GM21526 (cell line): ENCODE measurements at regions not wholly inside any gene's neighbourhood (a gene's known extent, or its start where the extent isn't known, plus 50 kb on each side); places are given as distances from the start of the nearest gene placed in this dataset.
"Not testable (repeated sequence)": the region's sequence is repeated elsewhere in the genome, so short reads cannot be mapped to it uniquely, and the experiment has no call there.

ENCODE experiments used
- ATAC-seq: cut with Tn5 transposase; IDR thresholded peaks from one replicate; pipeline ENCODE4 v1.9.1; 2021; ENCODE audit warnings: moderate library complexity; ENCODE audit not compliant: unreplicated experiment, low FRiP score

DNA sequence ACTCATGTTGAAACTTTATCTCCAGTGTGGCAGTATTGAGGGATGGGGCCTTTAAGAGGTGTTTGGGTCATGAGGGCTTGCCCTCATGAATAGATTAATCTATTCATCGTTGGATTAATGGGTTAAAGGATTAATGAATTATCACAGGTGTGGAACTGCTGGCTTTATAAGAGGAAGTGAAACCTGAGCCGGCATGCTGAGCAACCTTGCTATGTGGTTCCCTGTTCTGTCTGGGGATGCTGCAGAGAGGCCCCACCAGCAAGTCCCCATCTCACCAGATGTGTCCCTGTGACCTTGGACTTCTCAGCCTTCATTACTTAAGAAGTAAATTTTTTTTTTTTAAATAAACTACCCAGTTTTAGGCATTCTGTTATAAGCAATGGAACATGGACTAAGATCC, 109.6 kb downstream of the DYRK2 start:
- peak; percentile 99 for ATAC-seq

DNA sequence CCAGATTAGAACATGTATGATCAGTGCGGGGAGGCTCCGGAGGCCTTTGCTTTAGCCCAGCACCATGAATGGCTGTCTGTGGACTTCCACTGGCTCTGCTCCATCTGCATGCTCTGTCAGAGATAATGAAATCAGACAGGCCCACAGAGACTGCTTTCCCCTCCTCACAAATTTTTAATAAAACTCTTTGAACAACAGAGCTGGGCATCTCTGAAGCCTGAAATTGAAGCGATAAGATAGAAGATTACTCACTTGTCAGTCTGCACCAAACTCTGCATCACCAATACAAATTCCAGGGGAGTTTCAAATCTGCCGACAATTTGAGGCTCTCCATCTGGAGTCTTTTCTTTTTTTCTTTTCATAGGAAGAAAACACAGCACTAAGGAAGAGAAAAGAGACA, 110.0 kb downstream of the DYRK2 start:
- ATAC-seq: peak; percentile 11

DNA sequence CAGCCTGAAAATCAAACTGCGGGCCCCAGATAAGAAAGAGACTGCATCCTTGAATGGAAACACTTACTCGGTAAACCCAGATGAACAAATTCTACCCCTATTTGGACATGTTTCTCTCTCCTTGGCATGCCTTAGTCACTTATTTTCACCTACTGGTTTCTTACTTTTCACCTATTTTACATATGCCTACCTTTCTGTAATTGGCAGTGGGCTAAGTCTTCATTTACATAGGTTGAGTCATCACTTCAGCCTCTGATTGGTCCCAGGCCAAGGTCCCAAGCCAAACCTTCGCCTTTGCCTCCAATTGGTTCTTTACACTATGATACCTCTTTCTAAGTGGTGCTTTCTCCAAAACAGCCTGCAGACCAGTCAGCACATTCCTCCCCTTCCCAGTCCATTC, 111.3 kb downstream of the DYRK2 start:
- no peak for ATAC-seq

DNA sequence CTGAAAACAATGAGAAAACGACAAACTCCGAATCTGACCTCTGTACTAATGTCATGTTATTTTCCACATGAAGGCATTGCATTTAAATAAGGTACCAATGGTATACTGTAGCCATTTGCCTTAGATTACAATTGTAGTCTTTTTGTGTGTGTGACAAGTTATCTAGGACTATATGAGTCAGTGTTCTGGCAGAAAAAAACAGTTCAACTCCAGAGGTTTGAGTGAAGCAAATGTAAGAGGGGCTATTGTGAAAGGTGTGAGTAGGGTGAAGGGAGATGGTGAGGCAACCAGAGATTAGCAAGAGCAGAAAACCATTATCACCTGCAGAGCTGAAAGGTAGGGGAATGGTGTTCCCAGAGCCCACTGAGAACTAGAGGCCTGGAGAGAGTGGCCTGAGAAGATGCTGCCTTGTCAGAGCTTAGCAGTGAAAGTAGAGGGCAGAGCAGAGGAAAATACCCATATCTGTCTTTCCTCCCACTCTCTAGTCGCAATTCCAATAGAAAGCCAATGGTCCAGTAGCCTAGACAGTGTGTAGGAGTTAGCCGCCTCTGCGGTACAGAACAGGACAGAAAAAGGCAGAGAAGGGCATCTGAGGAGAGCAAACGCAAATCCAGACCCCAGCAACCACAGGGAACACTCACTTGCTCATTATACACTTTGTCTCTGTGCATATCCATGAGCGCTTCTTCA, 112.2 kb downstream of the DYRK2 start:
- ATAC-seq: no peak

DNA sequence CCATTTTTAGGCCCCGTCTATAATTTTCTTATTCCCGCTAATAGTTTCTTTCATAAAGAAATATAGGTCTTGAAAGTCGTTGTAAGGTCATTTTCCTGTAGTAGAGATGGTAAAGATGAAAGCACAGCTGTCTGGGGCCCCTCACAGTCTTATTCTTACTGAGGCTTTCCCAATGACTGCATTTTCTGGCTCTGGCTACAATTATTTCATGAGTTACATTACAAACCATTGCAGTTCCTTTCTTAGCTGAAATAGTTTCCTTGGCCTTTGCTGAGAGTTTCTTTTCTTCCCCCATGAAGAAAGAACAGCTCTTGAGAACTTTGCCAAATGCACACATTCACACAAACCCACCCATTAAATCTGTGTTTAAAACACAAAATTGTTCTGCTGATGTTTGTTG, 113.0 kb downstream of the DYRK2 start:
- no peak for ATAC-seq

DNA sequence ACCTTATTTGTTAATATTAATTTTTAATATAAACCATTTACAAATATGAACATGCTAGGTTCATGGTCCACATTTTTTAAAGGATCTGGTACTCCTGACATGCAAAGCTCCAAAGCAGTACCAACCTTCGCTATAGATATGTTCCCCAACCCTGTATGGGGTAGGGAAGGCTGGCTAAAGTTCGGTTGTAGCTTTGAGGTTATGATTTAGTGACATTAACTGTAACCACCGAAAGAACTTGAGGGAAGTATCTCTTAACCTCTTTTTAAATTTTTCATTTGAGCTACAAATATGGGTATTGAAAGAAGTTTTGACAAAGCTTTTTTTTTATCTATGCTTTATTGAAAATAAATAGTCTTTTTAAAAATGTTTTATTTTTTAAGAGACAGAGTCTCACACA, 115.5 kb downstream of the DYRK2 start:
- ATAC-seq: no peak

DNA sequence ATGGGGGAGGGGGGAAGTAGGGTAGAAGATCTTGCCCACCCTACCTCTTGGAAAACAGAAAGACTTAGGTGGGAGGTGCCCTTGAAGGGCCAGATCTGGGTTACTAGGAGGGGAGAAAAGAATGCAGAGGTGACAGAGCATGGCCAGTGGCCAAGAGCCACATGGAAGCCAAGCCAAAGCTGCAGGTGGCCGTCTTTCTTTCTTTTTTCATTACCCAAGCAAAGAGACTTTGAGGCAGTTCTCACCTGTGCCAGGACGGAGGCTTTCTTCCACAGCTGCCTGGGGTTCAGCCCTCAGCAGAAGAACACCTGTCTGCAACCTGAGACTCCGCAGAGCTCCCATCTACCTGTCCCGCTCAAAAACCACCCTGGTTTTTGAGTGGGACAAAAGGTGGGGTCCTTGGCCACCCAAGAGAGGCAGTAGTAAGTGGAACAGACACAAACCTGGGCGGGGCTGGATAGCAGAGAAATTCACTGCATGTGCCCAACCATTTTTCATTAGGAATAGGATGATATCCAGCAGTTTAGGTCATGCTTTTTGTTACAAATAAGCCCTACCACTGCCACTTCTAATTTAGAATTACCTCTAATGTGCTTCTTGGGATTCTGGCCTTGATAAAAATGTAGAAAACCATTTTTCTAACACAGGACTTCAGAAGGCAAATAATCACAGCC, 116.5 kb downstream of the DYRK2 start:
- no peak for ATAC-seq

DNA sequence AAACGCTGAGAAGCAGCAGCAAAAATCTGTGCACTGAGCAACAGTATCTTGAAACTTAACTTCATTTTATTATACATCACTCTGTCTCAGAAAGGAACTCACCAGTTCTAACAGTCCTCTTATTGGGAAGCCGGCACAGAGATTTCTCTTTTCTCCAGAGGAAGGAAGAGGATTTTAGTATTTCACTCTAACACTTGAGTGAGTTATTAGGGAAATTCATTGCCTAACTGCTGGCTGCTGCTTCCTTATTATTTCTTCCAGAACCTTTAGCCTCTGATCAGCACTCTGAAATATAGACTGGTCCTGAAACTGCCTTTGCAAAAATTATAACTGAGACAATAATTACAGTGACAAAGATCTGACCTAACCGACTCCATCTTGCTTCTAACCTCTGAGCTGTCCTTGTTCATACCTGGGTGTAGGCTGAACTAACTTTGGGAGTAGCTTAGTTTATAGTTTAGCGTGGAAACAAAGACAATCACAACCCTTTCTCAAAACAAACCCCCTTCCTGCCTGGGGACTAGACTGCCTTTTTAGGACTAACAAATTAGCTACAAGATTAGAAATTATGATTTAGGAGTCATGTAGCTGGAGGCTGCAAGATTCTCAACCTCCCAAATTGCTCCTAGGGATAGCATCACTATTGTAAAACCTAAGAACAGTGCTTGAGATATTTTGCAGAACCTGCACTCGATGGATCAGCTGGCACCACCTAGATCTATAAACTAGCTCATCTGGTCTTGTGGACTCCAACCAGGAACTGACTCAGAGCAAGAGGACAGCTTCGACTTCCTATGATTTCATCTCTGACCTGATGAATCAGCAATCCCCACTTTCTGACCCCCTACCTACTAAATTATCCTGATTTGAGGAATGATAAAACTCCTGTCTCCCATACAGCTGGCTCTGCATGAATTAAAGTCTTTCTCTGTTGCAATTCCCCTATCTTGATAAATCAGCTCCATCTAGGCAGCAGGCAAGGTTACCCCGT, 117.5 kb downstream of the DYRK2 start:
- ATAC-seq: no peak

DNA sequence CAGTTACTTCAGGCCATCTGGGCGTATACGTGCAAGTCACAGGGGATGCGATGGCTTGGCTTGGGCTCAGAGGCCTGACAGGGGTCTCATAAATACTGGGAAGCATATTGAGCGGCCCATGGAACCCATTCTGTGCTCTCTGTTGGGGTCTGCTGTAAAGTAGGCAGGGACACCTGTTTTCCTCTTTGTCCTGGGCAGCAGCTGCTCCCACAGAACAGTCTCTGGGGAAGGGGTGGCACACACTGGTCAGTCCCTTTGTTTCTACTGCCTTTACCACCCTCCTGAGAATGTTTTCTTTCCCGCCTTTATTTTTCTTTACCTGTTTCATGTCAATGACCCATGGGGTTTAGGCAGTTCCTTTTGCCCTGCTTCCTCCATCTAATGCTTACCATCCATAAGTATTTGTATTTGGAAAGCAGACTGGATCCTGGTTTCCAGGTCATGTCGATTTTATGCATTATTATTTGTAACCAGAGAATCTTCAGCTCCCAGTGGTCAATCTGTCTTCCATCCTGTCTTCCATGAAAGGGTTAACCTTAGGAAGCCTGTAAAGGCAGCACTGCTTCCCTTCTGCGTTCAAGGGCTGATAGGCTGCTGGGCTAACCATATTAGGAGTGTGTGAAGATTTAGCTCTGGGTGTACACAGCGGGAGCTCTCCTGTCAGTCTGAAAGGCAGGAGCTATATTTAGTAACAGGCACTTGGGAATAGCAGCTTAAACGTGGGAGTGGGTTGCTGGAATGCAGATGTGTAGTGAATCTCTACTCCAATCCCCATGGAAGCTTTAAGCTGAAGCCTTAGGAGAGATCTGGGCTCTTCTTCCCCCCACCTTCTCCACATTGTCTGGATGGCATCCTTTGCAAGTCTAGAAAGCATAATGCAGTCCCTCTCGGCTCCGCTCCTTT, 124.0 kb downstream of the DYRK2 start:
- ATAC-seq: no peak

DNA sequence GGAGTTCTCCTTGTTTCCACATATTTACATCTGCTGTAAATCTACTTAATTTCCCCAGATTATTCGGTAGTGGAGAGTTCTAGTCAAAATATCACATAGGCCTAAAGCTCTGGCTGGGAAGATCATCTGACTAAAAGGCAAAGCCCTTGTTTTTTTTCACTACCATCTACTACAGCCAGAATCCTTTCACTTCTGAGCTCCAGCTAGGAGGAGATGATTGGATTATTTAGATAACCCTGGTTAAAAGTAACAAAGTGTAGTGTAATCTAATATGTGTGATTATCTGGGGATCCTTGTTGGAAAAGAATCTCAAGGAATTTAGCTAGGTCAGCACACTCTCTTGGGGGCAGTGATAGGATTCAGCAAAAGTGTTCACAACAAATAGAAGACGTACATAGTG, 125.4 kb downstream of the DYRK2 start:
- no peak for ATAC-seq

DNA sequence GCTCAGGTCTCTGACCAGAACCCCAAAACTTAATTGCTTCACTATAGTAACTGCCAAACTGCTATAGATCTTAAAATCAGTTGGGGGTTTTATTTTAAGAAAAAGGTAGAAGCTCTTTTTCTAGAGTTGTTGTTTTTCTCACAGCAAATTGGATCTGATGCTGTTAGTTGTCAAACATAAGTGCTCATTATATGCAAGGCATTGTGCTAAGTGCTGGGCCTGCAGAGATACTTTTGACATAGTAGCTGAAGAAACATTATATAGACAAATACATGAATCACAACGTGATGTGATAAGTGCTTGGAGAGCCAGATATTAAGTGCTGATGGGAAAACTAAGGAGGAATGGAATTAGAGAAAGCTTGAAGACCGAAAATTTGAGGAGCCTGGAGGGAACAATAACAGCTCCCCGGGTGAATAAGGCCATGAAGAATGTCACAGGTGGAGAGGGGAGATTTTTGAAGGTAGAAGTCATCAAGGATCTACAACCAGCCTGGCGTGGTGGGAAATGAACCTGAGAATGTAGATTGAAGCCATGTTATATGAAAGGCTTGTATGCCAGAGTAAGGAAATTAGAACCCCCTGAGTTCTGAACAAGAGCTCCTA, 126.5 kb downstream of the DYRK2 start:
- no peak for ATAC-seq

DNA sequence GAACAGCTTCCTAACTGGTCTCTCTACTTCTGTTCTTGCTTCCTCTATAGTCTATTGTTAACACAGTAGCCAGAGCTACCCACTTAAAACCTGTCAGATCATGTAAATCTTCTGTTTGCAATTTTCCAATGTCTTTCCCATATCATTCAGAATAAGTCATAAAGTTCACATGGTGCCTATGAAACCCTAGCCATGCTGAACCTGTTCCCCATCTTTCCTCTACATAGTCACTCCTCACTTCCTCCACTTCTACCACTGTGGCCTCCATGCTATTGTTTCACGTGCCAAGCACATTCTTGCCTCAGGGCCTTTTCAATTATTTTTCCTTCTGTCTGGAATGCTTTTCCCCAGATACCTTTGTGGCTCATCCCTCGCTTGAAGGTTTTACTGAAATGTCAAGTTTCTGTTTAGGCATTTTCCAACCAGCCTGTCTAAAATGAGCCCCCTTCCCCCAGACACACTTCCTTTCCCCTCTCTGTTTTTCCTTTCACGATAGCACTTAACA, 132.1 kb downstream of the DYRK2 start:
- no peak for ATAC-seq

DNA sequence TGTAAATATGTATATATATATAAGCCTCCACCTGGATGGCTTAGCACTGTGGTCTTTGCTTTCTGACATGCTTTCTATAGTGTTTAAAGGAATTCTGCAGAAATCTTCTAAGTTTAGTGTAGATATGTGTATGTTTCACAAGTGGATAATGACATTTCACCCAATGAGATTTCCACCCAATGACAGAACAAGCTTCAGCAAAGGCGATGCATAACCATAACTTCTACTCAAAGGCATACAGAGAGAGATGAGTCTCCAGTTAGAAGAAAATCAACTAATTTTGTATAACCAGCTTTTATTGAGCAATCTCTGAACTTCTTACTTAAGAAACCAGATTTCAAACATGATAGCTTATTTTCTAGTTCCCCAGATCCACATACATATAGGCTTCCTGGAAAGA, 134.0 kb downstream of the DYRK2 start:
- ATAC-seq: no peak

DNA sequence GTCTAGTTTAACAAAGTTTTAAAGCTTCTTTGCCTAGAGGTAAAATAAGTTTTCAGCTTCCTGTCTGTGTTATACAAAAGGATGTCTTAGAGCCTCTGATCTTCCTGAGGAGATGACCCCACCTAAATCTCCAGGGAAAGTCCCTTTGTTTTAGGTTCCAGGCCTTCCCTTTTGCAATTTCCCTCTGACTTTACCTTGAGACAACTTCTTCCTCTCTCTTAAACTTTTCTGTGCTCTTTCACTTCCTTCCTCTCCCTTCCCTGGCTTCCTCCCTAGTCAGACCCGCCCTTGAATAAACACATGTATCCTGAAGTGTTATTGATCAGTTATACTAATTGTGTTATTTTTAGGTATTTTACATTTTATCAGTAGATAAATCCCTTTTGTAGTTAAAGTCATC, 134.8 kb downstream of the DYRK2 start:
- no peak for ATAC-seq

DNA sequence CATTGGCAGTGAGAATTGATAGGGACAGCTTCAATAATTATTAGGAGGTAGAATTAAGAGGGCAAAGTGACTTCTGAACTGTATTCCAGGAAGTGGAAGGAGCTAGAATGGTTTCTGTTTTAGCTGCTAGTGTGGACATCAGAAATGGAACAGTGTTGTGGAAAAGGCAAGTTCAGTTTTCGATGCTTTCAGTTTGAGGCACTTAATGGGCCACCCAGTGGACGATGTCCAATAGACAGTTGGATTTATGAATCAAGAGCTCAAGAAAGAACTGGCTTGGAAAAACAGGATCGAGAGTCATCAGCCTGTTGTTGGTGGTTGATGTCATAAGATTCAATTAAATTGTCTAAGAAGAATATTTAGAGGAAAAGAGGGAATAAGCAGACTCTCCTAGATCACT, 136.3 kb downstream of the DYRK2 start:
- no peak for ATAC-seq

DNA sequence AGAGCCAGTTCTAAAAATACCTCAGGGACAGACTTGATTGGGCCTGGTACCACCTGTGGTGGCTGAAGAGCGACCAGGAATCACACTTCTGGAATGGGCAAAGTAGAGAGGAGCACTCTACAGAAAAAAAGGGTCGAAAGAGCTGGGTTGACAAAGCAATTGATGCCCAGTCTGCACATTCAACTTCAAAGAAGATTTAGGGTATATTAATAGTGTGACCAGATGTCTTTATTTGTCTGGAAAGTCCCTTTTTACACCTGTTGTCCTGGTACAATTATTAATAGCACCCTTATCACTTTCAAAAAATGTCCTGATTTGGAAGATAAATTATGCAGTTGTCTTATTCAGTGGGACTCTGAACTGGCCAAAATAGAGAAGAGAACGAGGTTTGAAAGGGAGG, 137.5 kb downstream of the DYRK2 start:
- ATAC-seq: no peak

DNA sequence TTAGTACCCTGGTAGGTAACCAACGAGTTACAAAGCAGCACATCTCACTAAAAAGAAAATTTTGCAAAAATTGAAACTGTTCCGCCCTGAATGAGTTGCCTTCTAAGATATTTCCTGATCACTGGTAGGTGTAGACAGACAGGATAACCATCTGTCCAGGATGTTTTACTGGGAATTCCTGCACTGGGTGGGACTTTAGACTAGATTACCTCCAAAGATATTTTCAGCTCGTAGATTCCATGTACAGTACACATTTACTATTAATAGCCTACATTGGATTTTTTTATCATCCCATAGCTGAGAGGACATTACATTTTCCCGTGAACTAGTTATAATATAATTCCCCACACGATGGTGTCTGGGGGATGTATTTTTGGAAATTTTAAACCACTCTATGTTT, 139.6 kb downstream of the DYRK2 start:
- ATAC-seq: no peak

DNA sequence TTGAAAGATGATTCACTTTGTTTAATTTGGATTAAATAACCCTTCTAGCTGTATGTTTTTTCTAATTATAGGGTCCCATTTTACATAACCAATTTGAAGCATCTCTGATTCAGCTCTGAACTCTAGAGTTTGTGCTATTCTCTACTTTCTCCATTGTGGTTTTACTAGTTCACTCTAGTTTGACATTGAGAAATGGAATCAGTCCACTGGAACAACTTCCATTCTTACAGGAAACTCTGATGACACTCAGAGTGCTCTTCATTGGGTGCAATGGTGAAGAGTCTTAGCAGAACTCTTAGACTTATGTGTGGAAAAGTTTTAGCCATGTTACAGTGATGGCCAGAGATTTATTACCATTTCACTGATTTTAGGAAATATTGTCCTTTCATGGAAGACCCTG, 140.7 kb downstream of the DYRK2 start:
- no peak for ATAC-seq

DNA sequence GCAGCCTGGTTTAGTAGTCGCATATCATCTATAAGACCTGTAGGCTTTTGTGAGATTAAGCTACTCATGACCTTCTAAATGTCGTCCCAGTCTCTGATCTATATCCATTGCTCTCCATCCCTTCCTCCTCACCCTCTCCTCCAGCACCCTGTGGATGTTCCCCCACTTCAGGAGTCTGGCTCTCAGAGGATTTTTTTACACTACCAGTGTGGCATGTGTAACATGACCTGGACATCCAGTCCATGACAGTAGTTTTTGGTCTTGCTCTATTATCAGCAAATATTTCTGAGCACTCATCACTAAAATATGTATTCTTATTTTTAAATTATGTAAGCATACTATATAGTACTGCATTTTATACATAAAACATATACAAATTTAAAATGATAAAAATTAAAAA, 142.1 kb downstream of the DYRK2 start:
- no peak for ATAC-seq

DNA sequence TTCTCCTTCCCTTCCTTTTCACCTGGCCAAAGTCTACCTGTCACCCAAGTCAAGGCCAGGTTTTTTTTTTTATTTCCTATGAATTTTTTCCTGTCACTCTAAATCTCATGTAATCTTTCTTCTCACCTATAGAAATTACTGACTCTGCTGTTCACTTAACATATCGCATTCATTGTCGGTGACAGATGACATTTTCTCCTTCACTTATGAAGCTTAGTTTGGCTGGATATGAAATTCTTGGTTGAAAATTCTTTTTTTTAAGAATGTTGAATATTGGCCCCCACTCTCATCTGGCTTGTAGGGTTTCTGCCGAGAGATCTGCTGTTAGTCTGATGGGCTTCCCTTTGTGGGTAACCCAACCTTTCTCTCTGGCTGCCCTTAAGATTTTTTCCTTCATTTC, 142.8 kb downstream of the DYRK2 start:
- not testable (repeated sequence) for ATAC-seq
